NCI-H1694 (cell line): ENCODE measurements at regions not wholly inside any gene's neighbourhood (a gene's known extent, or its start where the extent isn't known, plus 50 kb on each side); places are given as distances from the start of the nearest gene placed in this dataset.
"Not testable (repeated sequence)": the region's sequence is repeated elsewhere in the genome, so short reads cannot be mapped to it uniquely, and the experiment has no call there.

Experiments used
- DNase-seq: peaks from one replicate; lab custom pipeline; 2025; lab: John Stamatoyannopoulos, UW

DNA sequence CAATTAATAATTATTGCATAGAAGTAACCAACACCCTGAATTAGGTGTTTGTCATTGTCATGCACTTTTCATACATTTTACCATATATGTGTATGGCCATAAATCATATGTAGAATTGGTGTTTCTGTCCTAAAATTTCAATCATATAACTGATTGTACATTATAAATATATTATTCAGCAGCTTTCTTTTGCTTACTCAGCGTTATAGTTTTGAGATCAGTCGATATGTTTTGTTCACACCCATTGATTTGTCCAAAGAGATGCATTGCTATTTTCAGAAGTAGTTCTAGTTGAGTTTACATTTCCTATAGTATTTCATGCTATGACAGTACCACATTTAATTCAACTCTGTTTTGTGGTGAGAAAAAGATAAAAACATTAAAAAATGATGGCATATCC is 50.5 kb upstream of the PARP4 start:
- no peak for DNase-seq

DNA sequence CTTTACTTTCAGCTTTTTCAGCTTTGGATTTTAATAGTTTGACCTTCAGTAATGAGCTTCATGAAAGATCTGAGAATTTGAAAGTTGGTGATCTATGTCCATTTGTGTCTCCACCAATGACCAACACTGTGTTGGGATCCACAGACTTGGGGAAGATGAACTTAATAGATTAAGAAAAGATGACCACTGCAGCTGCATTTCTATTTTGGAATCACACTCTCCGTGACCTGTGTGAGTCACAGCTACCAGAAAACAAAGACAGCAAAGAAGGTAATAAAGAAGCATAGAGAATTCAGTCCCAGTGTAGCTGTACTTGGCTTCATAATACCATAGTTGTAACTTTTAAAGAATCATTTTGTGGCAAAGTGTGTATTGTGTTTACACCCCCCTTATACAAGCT is 51.4 kb upstream of the PARP4 start:
- DNase-seq = not testable (repeated sequence)

DNA sequence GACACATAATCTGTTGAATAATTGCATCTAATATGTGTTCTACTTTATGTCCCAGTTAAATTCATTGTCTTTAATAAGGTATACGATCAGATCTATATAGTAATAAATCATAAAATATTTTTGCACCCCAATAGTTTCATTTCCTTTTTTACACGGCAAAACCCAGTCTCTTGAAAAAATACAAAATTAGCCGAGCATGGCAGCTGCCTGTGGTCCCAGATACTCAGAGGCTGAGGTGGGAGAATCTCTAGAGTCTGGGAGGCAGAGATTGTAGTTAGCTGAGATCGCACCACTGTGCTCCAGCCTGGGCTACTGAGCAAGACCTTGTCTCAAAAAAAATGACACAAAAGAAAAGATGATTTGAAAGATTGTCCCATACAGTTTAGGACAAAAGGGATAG is 52.3 kb upstream of the PARP4 start:
- no peak for DNase-seq

DNA sequence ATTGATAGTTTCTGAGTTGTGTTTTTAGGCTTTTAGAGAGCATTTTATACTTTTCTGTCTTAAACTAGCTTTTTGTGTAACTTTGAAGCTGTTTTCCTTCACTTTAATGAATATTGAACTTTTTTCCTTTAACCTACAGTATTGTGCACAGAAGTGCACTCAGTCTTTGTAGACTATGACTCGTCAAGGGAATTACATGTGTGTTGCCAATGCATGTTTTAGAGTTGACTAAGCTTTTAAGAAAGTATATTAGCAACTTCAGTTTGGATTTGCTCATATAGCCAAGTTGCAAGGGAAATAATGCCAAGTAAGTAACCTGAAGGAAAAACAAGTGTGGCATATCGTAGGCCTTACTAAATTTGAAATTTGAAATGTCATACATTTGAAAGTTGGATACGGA is 55.0 kb upstream of the PARP4 start:
- DNase-seq = not testable (repeated sequence)

DNA sequence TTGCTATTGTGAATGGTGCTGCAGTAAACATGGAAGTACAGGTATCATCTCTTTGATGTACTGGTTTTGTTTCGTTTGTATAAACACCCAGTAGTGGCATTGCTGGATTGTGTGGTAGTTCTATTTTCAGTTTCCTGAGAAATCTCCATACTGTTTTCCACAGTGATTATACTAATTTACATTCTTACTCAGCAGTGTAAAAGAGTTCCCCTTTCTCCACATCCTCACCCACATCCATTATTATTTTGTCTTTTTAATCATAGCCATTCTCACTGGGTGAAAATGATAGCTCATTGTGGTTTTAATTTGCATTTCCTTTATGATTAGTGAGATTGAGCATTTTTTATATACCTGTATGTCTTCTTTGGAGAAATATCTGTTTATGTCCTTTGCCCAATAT is 62.3 kb upstream of the PARP4 start:
- DNase-seq = no peak

DNA sequence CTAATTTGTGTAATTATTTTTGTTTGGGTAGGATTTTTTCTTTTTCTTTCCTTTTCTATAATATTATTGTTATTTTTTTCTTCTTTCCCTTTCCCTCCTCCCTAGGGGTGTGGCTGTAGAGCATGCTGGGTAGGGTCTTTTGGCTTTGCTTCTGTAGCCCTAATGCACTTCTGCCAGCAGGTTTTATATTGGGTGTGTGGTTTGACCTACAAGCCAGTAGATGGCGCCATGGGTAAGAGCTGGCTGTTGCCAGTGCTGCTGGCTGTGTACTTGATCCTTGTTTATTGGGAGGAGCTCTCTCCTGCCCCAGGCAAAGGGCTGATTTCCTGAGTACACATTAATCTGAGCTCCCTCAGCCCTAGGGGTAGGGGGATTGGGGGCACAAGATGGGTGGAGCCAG is 67.7 kb upstream of the PARP4 start:
- DNase-seq = peak; percentile 2

DNA sequence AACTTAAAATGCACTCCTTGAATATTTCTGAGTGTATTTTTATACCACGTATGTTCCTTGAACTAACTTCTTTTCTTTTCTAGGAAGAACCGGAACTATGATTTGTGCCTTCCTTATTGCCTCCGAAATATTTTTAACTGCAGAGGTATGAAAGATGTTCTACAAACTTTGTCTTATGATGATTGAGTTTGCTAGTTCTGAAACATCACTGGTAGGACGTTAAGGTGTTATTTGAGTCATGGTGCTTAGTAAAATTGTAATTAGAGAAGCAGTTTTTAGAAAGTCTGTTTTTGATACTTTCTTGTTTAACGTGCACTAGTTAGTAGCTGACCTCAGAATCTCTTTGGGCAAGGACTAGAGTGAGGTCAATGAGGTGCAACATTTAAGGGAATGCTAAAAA is 69.0 kb upstream of the PARP4 start:
- DNase-seq = not testable (repeated sequence)

DNA sequence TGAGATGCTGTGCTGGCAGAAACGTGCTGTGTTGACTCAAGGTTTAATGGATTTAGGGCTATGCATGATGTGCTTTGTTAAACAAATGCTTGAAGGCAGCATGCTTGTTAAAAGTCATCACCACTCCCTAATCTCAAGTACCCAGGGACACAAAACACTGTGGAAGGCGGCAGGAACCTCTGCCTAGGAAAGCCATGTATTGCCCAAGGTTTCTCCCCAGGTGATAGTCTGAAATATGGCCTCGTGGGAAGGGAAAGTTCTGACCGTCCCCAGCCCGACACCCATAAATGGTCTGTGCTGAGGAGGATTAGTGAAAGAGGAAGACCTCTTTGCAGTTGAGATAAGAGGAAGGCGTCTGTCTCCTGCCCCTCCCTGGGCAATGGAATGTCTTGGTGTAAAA is 79.1 kb upstream of the PARP4 start:
- not testable (repeated sequence) for DNase-seq

DNA sequence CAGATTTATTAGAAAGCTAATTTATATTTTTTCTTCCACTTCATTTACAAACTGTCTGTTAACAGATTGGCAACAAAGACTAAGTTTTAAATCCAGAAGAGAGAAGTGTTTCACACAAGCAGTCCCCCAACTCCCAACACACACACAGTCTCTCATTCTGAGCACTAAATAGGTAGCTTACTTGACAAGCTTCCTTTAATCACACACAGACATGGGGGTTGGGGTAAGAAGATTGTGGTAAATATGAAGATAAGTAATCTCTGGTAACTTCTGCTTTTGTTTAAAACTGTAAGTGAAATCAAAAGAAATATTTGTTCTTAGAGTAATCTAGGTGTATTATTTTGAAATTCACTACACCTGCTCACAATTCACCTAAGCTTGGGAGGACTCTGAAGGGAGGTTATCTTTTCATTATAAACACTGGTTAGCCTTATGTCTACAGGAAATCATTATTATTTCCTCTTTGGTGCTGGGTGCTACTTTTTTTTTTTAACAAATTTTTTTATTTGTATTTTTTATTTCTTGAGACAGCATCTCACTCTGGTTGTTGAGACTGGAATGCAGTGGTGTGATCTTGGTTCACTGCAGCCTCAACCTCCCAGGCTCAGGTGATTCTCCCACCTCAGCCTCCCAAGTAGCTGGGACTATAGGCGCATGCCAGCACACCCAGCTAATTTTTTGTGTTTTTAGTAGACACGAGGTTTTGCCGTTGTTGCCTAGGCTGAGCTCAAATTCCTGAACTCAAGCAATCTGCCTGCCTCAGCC is 82.1 kb upstream of the ATP12A start:
- not testable (repeated sequence) for DNase-seq

DNA sequence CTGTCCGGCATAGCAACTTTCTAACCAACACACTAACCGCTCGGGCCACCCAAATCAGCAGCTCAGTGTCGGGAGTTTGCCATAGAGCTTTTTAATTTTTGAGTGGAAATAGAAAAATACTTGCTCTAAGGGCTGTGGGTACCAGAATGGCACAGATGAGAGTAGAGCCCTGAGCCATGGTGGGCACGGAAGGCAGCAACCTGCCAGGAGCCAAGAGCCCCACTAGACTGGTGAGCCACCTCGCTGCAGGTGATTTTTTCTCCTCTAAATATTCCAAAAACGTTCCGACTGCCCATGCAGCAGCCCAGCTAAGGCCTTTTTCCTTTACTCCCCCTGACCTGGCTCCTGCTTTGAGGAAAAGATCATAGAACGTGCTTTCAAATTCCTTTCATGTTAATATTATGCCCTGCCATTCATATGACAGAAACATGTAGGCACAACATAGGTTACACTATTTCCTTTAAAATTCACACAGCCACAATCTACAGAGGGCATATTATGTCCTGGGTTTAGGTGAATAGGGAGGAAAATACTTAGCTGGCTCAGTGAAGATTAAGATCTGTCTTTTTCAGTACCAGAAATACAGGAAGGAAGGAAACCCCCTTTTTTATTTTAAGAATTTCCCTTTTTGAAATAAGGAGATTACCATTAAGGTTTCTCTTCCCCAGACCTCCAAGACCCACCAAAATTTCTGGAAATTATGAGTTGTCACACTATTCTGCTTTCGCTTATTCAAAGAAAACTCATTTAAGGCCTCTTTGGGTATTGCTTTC is 81.0 kb upstream of the ATP12A start:
- DNase-seq = not testable (repeated sequence)

DNA sequence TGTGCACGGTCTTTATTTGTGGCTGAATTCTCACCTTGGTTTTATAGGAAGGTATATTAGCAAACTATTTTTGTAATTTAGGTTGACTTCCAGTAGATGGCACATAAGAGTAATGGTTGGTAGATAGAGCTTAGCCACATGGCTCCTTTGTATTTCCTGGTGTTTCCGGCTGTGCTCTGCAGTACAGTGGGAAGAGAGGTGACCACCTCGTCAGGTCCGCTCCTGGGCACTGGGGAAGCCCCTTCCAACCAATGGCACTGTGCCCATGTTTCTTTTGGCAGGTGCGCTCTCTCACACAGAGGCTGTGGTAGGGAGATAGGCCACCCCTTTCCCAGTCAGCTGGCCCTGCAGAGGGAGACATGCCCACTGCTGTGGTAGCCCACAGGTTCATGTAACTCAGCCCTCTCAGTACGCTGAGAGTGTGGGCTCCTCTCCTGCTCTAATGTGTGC is 74.3 kb upstream of the ATP12A start:
- no peak for DNase-seq

DNA sequence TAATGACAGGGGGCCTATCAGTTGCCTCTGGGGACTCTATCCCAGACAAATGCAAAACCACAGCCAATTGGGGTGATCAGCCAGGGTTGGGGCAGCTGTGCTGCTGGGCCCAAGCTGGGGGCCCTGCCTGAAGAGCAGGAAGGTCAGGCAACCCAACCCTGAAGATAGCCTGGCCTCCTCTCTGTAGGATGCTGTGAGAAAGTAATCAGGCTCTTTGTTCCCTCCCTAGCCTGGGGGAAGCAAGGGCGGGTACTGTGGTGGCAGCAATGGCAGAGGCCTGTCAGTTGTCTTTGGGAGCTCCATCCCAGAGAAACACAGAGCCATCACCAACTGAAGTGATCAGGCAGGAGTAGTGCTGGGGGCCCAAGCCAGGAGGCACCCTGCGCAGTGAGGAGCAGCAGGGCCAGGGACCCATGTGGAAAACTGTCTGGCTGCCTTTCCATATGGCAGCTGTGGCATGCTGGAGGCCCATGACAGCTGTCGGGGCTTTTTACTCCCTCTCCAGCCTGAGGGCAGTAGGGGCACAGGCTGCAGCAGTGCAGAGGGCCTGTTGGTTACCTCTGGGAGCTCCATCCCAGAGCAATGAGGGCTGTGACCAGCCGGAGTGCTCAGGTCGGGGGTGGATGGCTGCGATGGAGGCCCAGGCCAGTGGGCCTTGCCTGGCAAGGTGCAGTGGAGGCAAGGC is 73.6 kb upstream of the ATP12A start:
- DNase-seq = no peak

DNA sequence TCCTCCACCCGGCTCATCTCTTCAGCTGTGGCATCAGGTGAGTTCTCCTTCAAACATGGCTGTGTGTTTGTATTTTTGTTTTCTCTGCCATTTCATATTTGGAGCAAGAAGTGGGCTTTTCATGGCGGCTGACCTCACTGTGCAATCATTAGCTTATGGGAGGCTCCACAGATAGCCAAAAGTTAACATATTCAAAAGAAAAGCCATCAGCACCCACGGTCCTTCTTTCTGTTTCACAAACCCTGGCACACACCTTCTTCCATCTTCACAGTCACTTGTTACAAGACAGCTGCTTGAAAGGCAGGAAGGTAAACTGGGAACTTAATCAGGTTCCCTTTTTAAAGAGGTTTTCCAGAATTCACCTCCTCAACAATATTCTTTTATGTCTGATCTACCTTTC is 69.3 kb upstream of the ATP12A start:
- DNase-seq = no peak

DNA sequence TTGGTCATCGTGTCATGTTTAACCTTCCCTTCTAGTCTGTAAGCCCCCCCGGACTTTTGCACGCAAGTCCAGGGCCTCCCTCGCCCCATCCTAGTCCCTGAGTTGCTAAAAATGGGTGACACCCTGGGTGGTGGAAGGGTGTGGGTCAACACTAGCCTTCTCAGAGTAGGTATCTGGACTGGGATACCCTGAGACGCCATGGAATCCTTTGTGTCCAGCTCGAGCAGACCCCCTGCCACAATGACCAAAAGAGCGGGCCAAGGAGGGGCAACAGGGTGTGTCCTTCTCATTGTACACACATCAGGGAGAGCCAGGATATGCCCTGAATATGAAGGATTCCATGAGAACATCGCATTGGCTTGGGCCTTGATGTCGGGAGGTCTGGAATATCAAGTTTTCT is 67.5 kb upstream of the ATP12A start:
- no peak for DNase-seq

DNA sequence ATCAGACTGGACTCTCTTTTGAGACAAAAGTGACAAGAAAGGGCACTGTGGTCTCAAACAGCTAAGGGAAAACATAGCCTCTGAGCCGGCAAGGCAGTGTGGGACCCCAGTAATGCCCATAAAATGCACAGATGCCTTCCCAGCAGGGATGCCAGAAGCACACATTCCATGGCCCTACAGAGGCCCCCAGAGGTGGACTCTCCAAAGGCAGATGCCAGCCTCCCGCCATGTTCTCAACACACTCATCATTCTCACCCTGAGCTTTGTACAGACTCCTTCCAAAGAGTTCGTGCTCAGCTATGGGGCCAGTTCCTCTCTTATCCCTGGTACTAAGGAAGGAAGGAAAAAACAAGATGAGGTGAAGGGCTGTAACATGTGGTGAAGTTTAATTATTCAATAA is 67.1 kb upstream of the ATP12A start:
- no peak for DNase-seq

DNA sequence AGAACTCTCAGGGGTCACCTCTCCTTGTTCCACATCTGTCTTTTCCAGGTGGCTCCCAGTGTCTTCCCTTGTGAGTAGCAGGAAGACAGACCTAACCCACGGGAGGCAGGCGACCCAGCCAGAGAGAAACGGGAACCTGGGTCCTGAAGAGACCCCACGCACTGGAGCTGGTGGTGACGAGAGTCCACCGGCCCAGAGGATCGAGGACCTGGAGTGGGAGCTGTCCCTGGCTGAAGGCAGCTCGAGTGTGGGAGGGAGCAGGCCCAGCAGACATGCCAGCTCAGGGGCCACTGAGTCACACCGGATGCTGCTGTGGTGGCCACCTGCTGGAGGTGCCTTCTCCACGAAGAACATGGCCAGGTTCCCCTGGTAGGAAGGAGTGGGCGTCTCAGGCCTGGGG is 66.5 kb upstream of the ATP12A start:
- DNase-seq = no peak

DNA sequence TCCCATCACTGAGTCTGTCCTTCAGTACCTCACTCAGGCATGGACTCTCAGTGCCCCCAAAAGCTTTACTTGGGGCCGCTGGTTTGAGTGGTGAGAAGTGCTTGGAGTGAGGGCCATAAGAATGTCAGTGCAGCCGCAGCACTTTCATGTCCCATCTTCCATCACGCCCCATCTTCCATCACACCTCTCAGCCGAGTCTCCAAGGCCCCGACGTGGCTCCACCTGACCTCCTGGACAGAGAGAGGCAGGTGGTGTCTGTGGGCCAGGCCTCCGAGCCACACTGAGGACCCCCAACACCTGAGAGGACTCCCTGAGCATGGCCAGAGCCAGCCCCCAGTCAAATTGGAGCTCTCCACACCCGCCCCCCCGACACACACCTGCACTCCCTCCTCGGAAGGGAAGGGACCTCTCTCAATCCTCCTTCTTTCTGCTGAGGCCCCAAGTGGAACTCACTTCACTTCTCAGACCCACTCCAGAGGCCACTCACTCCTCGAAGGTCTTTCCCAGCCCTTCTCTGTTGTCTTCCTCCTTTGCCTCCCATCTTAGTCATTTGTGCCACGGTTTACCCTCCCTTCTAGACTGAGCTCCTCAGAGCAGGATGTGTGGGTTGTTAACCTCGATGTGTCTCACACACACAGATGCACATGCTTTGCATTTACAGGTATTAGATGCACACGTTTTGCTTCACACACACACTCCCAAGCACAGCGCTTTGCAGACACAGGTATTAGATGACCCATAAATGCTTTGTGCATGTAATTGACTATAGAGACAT is 65.7 kb upstream of the ATP12A start:
- no peak for DNase-seq

DNA sequence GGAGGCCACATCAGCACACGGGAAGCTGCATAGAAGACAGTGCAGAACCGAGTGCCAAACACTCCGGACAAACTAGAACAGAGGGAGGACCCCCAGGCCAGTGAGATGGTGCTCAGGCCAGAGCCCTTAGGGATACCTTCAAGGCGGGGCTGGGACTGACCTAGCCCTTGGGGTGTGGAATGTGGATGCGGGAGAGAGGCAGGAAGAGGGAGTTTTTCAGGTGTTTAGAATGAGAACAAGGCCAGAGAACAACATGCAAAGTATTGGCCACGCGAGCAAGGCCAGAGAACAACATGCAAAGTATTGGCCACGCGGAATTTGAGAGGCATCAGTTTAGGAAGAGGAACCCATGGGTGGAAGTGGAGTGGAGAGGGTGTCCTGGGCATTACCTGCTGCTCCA is 65.1 kb upstream of the ATP12A start:
- DNase-seq = no peak

DNA sequence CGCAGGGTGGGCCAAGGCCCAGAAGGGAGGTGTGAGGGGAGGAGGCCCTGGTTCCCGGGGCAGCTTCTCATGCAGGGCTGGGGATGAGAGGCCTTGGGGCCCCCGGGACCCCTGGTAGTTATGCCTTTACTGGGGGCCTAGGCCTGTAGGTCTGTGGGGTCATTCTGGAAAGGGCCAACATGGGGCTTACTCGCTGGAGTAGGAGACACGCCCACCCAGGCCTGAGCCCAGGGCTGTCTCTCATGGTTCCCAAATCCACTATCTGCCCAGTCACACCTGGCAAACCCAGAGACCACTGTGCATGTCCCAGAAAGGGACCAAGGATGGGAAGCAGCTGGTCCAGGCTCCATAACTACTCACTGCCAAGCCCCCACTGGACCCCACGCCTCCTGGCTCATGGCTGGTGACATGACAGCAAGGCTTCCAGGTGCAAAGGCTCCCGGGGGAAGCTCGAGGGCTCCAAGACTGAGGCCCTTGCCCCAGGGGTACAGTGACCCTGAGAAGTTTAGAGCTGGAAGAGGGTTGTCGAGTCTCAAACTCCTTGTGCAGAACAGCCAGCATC is 64.2 kb upstream of the ATP12A start:
- DNase-seq = no peak

DNA sequence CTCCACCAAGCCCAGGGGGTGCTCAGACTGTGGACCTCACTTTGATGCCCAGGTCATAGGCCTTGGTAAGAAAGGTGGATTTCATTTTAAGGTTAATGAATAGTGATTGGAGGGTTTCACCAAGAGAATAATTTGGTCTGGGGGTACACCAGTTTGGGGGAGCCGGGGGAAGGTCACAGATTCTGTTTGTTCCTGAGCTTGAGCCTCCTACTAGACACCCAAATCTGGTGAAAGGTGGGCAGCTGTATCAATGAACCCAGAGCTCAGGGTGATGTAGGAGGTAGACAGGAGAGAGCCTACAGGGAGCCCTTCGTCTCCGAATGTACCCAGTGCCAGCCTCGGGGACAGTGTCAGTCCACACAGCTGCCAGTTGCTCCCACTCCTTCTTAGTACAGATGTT is 63.7 kb upstream of the ATP12A start:
- no peak for DNase-seq

DNA sequence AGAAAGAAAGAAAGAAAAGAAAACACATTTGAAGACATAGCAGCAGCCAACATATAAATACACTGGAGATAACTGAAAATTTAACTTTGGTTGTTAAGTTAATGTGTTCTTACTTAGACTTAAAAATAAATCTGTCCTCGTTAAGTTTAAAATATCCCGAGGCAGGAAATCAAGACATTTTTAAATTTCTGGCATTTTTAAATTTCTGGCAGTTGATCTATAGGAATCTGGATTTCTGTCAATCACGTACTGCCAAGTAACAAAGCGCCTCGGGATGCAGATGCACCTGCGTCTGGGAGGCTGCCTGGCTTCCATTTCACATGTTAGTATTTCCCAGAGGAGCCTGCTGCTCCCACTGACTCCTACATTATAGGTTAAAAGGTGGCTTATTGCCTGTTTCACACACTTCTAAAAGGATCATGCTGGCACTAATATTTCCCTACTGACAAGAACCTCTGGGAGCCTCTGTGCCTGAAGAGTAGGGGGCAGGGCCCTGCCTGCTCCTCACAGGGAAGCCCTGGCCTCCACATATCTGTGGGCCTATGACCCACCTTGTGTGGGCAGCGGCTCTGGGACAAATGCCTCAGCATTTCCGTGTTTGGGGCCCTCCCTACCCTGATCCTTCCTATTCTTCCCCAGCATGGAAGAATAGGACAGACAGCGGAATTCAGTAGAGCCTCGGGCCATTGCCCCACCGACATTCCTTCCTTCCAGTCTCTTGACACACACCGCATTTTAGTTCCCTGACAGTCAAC is 62.8 kb upstream of the ATP12A start:
- no peak for DNase-seq
